DND-41 (cell line): ENCODE measurements at regions not wholly inside any gene's neighbourhood (a gene's known extent, or its start where the extent isn't known, plus 50 kb on each side); places are given as distances from the start of the nearest gene placed in this dataset.
"Not testable (repeated sequence)": the region's sequence is repeated elsewhere in the genome, so short reads cannot be mapped to it uniquely, and the experiment has no call there.

ENCODE experiments used
- EZH2 ChIP-seq: IDR thresholded peaks from 3 replicates; pipeline ENCODE4 v1.6.1; 2012; ENCODE audit warnings: borderline replicate concordance, low read depth, mild to moderate bottlenecking, moderate library complexity, low read length, inconsistent platforms; ENCODE audit not compliant: severe bottlenecking
- TF ChIP-seq, protein P1 (sequence below): IDR thresholded peaks from 2 replicates; pipeline ENCODE4 v1.5.1; 2012; ENCODE audit warnings: borderline replicate concordance, low read length, moderate library complexity, mild to moderate bottlenecking; ENCODE audit not compliant: poor library complexity, severe bottlenecking; ENCODE audit errors: extremely low read depth

- TF ChIP-seq, protein P1, sequence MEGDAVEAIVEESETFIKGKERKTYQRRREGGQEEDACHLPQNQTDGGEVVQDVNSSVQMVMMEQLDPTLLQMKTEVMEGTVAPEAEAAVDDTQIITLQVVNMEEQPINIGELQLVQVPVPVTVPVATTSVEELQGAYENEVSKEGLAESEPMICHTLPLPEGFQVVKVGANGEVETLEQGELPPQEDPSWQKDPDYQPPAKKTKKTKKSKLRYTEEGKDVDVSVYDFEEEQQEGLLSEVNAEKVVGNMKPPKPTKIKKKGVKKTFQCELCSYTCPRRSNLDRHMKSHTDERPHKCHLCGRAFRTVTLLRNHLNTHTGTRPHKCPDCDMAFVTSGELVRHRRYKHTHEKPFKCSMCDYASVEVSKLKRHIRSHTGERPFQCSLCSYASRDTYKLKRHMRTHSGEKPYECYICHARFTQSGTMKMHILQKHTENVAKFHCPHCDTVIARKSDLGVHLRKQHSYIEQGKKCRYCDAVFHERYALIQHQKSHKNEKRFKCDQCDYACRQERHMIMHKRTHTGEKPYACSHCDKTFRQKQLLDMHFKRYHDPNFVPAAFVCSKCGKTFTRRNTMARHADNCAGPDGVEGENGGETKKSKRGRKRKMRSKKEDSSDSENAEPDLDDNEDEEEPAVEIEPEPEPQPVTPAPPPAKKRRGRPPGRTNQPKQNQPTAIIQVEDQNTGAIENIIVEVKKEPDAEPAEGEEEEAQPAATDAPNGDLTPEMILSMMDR: not testable (repeated sequence)
- not testable (repeated sequence) for TF ChIP-seq EZH2
Measured at GRCh38 chr1:234818040-234818387, 208.0 kb upstream of the IRF2BP2 start.
